Activated CD8-positive, alpha-beta memory T cell treated with anti-CD3 and anti-CD28 coated beads for 1 hour (primary cell): ENCODE measurements at regions not wholly inside any gene's neighbourhood (a gene's known extent, or its start where the extent isn't known, plus 50 kb on each side); places are given as distances from the start of the nearest gene placed in this dataset.

ENCODE experiments used
- DNase-seq, 2 donors: peaks; one replicate each; pipeline ENCODE4 v3.0.0-alpha.2; 2020; ENCODE audit warnings: low read depth in 1 of 2; ENCODE audit errors: extremely low read depth in 1 of 2

DNA sequence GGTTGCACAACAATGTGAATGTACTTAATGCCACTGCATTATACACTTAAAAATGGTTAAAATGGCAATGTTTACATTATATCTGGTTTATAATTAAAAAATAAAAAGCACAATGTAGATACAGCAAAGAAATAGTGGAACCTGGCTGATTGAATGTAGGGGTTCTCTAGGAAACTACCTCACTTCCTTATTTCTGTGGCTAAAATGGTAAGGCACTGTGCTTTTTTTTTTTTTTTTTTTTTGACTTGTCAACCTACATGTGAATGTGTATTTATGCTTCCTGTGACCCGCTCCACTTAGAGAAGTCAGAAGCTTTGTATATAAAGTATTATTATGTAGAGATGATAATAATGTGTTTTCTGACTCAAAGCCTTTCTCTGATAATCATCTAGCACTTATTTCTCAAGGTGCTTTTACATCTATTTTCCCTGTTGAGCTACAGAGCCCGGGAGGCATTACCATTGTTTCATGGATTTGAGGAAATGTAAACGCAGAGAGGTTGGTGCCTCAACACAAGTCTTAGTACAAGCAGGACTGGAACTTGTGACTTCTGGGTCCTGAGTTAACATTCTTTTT, 55.0 kb downstream of the SOX4 start:
- no peak for DNase-seq

DNA sequence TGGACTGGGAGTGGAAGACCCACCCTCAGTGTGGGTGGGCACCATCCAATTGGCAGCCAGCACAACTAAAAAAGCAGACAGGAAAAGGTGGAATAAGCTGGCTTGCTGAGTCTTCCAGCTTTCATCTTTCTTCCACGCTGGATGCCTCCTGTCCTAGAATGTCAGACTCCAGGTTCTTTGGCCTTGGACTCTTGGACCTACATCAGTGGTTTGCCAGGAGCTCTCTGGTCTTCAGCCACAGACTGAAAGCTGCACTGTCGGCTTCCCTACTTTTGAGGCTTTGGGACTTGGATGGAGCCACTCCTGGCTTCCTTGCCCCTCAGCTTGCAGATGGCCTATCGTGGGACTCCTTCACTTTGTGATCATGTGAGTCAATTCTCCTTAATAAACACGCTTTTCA, 59.8 kb downstream of the SOX4 start:
- DNase-seq: no peak

- no peak for DNase-seq
These were observed 60.4 kb downstream of the SOX4 start for GRCh38 chr6:21653905-21654304.

- no peak for DNase-seq
These were observed 60.8 kb downstream of the SOX4 start for GRCh38 chr6:21654361-21654760.

DNA sequence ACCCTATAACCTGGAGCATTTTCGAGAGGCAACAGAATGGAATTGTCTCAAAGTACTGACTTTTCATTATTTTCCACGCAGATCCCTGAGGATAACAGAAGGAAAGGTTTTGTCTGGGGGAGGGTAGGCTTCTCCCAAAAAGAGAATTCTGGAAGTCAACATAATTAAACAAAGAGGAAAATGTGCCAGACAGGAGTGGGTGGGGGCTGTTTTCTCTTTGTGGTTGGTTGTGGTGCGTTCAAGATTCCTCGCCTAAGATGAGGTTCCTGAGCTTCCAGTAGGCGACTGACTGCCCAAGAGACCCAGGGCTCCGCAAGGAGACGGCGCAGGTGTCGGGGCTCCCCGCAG, 70.4 kb downstream of the SOX4 start:
- DNase-seq: no peak

DNA sequence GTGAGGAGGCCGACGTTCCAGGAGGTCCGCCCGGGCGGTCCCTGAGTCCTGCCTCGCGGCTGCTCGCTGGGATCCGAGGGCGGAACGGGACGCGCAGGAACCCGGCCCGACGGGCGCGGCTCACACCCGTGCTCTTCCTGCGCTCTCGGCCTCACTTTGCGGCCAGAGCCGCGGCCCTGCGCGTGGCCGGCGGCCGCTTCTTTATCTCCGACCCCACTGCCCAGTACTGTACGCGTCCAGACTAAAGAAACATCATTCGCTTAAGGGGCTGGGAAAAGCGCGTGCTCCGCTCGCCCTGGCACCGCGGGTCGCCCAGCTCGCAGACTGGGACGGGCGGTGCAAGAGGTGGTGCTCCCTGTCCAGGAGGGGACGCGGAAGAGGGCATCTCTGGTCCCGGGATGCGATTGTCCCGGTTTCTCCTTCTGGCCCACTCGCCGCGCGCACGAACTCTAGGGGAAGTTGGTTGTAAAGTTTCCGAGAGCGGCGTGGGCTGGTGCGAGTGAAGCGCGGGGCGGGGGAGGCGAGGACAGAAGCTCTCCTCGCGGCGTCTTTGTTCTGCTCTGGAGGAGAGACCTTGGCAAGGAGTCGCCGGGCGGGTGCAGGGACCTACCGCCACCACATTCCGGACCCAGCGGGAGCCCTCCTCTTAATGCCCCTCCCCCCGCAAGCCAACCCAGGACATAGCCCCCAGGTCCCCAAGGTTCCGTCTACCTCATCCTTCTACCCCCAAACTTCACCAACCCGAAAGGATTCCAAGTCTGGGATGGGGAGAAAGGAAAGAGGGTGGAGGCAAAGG, 71.0 kb downstream of the SOX4 start:
- DNase-seq: no peak

- DNase-seq: no peak
These were observed 71.5 kb downstream of the SOX4 start for GRCh38 chr6:21665110-21665391.

DNA sequence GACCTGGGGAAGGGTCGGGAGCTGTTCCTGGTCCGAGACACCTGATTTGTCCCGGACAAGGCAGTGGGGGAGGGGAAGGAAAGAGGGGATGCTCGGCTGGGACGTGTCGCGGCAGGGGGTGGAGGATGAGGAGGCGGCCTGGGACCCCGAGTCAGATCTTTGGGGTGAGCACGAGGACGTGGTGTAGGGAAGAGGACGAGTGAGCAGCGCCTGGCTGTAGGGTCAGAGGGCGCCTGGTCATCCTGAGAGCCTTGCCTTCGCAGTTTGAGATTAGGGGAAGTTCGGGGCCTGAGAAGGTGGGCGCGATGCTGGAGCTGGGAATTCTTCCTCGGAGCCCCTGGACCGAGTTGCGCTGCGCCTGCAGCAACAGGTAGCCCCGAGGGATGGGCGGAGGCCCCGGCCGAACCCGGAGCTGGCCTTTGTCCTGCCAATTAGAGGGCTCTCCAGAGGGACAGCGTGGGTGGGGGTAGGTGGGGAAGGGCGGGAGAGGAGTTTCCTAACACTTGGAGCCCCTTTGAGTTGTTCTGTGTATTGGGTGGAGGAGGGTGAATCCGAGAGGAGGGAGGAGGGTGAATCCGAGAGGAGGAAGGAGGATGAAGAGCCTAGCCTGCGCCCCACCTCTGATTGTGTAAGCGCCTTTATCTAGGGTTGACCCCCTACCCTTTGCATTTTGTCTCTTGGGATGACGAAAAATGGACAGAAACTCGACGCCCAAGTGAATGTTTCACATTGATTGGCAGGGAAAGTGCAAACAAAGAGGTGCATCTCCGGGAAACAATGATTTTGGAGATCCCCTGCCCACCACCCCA, 72.0 kb downstream of the SOX4 start:
- DNase-seq: no peak

DNA sequence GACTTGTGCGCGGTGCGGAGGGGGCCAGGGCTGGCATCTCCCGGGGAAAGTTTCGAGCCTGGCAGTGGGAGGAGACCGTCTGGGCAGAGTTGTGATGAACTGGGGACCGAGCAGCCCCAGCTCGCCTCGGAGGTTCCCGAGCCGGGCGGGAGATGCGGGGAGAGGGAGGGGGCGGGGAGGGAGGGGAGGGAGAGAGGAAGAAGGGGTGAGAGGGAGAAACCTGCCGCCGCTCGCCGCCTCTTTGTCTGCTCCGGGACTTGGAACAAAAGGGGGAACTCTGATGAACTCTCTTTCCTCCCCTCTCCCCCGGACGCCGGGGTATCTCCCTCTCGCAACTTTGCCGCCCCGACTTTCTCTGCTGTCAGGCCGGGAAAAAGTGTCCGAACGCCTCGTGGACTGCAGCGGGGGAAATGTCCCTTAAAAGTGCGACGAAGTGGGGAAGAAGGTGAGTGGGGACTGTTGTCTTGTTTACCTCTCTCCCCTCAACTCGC, 72.7 kb downstream of the SOX4 start:
- no peak for DNase-seq

DNA sequence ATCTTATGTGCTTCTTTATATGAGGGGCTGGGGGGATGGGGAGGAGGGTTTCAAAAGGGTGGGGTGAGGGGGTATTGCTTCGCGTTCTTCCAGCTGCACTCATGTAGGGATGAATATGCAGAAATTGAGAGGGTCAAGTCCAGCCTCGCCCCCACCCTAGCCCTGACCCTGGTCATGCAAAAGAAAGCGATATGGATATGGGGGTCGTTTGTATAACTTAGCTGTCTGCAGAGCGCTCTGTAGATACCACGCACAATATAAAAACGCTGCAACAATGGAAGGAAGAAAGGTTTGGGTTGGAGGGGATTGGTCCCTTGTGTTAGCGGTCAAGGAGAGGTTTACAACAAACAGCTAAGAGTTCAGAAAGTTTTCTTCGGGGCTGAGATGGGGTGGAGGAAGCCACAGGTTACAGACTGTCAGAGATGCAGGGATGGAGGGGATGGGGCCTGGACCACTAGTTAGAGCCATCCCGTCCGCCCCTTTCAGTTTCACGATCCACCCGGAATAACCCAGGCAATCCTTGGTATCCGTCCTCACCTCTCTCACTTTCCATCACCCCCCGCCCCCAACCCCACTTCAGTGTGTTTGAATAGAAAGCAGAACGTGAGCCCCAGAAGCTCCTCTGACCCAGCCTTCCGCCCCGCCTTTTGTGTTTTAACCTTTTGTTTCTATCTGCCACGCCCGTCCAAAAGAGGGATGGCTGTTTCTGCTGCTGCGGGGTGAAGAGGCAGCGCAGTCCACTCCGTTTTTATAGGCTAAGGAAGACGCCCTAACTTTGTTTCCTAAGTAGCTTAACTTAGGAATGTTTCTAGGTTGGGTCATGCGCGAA, 73.5 kb downstream of the SOX4 start:
- no peak for DNase-seq

- DNase-seq: no peak
These were observed 75.2 kb downstream of the SOX4 start for GRCh38 chr6:21668795-21669194.

DNA sequence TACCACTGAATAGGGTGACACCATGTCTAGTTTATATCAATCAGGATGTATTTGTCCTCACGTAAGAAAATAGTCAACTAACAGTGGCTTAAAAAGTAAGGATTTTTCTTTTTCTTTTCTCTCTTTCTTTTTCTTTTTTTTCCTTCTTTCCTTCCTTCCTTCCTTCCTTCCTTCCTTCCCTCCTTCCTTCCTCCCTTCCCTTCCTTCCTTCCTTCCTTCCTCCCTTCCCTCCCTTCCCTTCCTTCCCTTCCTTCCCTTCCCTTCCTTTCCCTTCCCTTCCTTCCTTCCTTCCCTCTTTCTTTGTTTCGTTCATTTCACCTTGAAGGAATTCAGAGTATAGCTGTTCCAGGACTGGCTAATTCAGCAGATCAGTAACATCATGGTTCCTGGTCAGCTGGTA, 83.2 kb downstream of the SOX4 start:
- DNase-seq: no peak

DNA sequence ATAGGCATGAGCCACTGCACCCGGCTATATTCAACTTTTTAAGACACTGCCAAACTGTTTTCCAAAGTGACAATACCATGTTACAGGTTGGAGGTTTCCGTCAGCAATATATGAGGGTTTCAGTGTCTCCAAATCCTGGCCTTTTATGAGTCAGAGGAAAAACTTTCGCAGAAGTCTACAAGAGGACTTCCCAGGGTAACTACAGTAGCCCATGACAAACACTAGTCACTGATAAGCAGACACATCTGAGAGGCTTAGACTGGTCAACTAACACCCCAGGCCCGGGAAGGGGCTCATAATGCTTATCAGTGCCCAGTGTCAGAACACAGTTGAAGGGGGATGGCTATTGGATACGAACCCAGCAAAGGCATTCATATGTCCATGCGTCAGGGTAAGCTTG, 85.4 kb downstream of the SOX4 start:
- DNase-seq: no peak

DNA sequence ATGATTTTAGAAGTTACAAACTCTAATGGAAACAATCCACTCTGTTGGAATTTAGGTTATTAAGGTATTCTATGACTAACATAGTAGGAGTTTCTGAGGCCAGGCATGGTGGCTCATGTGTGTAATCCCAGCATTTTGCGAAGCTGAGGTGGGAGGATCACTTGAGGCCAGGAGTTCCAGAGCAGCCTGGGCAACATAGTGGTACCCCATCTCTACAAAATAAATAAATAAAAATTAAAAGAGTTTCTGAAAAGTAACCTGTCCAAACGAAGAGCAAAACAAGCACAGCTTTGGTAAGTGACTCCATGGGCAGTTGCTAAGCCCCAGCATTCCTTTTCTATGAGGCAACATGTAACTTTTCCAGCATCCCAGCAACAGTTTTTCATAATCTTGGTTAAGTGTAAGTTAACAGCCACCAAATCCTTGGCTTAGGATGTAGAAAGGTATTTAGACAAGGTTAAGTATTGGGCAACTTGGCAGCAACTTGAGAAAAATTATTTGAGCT, 86.3 kb downstream of the SOX4 start:
- DNase-seq: no peak

DNA sequence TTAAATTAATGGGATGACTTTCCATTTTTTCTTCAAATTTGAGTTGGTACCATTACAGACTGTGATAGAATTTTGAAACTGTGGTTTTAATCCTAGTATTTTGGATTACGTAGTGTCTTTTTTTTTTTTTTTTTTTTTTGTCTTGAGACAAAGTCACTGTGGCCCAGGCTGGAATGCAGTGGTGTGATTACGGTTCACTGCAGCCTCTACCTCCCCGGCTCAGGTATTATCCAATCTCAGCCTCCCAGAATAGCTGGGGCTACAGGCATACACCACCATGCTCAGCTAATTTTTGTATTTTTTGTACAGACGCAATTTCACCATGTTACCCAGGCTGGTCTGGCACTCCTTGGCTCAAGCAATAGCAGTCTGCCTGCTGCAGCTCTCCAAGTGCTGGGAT, 87.1 kb downstream of the SOX4 start:
- no peak for DNase-seq

DNA sequence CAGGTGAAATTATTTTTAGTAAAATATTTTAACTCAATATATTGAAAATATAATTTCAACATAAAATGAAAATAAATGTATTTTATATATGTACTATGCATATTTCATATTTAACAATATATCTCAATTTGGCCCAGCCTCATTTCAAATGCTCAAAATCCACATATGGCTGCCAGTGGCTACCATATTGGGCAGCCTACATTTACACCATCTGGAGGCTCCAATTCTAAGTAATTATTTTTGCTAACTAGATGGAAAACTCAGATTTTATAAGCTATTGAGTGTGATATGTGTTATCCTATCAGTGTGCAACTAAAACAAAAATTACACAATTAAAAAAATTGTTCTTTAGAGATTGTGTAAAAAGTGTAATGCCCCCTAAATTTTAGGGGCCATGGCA, 96.9 kb downstream of the SOX4 start:
- no peak for DNase-seq

- no peak for DNase-seq
These were observed 98.3 kb downstream of the SOX4 start for GRCh38 chr6:21691685-21692346.

- no peak for DNase-seq
These were observed 99.2 kb downstream of the SOX4 start for GRCh38 chr6:21692721-21693120.

- DNase-seq: no peak
These were observed 100.6 kb downstream of the SOX4 start for GRCh38 chr6:21694168-21694567.

- no peak for DNase-seq
These were observed 114.2 kb downstream of the SOX4 start for GRCh38 chr6:21707524-21708319.
